BJ (cell line): ENCODE measurements at regions not wholly inside any gene's neighbourhood (a gene's known extent, or its start where the extent isn't known, plus 50 kb on each side); places are given as distances from the start of the nearest gene placed in this dataset.

Experiments used
- CTCF ChIA-PET: fragments of 350-600 bp; formaldehyde crosslinking; extraction: SDS; loops from one replicate; lab custom pipeline; 2021; ENCODE audit warnings: antibody characterized with exemption, inconsistent platforms; lab: Yijun Ruan, JAX
- POLR2A ChIA-PET: fragments of 300-600 bp; sonication (Branson Sonifier 250); formaldehyde crosslinking; extraction: SDS; loops from one replicate; lab custom pipeline; 2021; ENCODE audit warnings: antibody characterized with exemption; lab: Charles Lee
- DNase-seq: peaks from one replicate; pipeline ENCODE4 v3.0.0-alpha.2; 2011; ENCODE audit warnings: low read depth
- H3K27me3 ChIP-seq: 2 replicates; pipeline ENCODE4 v1.6.0; 2011; ENCODE audit warnings: low read length; ENCODE audit not compliant: control insufficient read depth, insufficient read depth
- H3K36me3 ChIP-seq: 2 replicates; pipeline ENCODE4 v1.5.1; 2011; ENCODE audit warnings: low read length; ENCODE audit not compliant: control insufficient read depth, insufficient read depth
- H3K4me3 ChIP-seq: 2 replicates; pipeline ENCODE4 v1.5.1; 2011; ENCODE audit warnings: low read depth, mild to moderate bottlenecking, control low read depth, low read length
- TF ChIP-seq, protein P1 (sequence below): IDR thresholded peaks from 2 replicates; pipeline ENCODE4 v1.5.1; 2011; ENCODE audit warnings: low read depth, mild to moderate bottlenecking, control low read depth, inconsistent platforms, low read length, moderate library complexity; ENCODE audit not compliant: insufficient read depth

DNA sequence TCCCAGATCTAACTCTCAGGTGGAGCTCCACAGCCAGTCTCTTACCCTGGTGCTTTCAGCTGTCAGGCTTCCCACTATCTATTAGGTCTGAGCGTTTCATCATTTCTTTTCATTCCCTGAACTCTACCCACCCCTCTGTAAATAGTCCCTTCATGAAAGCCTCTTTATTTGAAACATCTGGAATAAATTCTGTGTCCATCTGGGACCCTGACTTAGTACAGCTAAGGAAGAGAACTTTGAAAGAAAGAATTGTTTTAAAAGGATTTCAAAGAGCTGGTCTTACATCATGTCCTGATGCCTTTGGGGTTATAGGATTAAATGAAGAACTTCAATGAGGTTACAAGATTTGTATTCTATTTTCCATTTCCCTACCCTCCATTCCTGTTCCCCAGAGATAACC lies 388.5 kb upstream of the CA10 start:
- Histone ChIP-seq H3K36me3 (no peaks in the 10 kb centered on the region), H3K27me3 (no peaks in the 10 kb centered on the region), H3K4me3 (no peak overlapping the region)
- TF ChIP-seq, protein P1, sequence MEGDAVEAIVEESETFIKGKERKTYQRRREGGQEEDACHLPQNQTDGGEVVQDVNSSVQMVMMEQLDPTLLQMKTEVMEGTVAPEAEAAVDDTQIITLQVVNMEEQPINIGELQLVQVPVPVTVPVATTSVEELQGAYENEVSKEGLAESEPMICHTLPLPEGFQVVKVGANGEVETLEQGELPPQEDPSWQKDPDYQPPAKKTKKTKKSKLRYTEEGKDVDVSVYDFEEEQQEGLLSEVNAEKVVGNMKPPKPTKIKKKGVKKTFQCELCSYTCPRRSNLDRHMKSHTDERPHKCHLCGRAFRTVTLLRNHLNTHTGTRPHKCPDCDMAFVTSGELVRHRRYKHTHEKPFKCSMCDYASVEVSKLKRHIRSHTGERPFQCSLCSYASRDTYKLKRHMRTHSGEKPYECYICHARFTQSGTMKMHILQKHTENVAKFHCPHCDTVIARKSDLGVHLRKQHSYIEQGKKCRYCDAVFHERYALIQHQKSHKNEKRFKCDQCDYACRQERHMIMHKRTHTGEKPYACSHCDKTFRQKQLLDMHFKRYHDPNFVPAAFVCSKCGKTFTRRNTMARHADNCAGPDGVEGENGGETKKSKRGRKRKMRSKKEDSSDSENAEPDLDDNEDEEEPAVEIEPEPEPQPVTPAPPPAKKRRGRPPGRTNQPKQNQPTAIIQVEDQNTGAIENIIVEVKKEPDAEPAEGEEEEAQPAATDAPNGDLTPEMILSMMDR, result no peak
- ChIA-PET POLR2A (no interaction called here), CTCF (no interaction called here)
- DNase-seq, result no peak

GRCh38 chr17:52546493-52546892 lies 388.0 kb upstream of the CA10 start:
- TF ChIP-seq, protein P1, result no peak
- Histone ChIP-seq H3K36me3 (no peaks in the 10 kb centered on the region), H3K4me3 (no peak overlapping the region), H3K27me3 (no peaks in the 10 kb centered on the region)
- POLR2A ChIA-PET, result no interaction called here
- CTCF ChIA-PET, result no interaction called here
- DNase-seq, result no peak

- H3K36me3 ChIP-seq, result no peaks in the 10 kb centered on the region
- ChIA-PET POLR2A (no interaction called here), CTCF (no interaction called here)
- no peak overlapping the region for H3K4me3 ChIP-seq
- TF ChIP-seq, protein P1, result no peak
- H3K27me3 ChIP-seq, result no peaks in the 10 kb centered on the region
- DNase-seq, result no peak
These were observed 378.9 kb upstream of the CA10 start for GRCh38 chr17:52537421-52537820.

GRCh38 chr17:52536489-52536888 lies 378.0 kb upstream of the CA10 start:
- no peaks in the 10 kb centered on the region for H3K36me3 ChIP-seq
- CTCF ChIA-PET, result no interaction called here
- TF ChIP-seq, protein P1, result no peak
- no peak for DNase-seq
- no peaks in the 10 kb centered on the region for H3K27me3 ChIP-seq
- H3K4me3 ChIP-seq, result no peak overlapping the region
- POLR2A ChIA-PET, result no interaction called here

DNA sequence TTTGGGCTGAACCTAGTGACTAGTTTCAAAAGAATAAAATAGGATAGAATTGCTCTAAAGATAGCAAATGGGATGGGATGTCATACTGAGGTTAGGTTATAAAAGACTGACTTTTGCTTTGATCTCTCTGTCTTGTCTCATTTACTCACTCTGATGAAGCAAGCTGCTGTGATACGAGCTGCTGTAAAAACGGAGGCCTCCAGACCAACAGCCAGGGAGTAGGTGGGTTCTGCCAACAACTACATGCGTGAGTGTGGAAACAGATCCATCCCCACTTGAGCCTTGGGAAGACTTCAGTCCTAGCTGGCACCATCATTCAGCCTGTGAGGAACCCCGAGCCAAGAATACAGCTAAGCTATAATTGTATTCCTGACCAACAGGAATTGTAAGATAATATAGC lies 373.9 kb upstream of the CA10 start:
- POLR2A ChIA-PET, result no interaction called here
- CTCF ChIA-PET, result no interaction called here
- TF ChIP-seq, protein P1, result no peak

More for the DNA sequence above, 373.9 kb upstream of the CA10 start:
- no peak for DNase-seq
- H3K27me3 ChIP-seq, result no peaks in the 10 kb centered on the region
- H3K36me3 ChIP-seq, result no peaks in the 10 kb centered on the region
- H3K4me3 ChIP-seq, result no peak overlapping the region
